ENCODE measurements at regions not wholly inside any gene's neighbourhood (a gene's known extent, or its start where the extent isn't known, plus 50 kb on each side); places are given as distances from the start of the nearest gene placed in this dataset.

GRCh38 chr3:72285502-72285901 is 500.6 kb upstream of the PROK2 start:
- TF ChIP-seq SIN3A (IDR thresholded peaks at IDR 0.05; ENCODE audit: borderline replicate concordance, insufficient read depth, low read depth, low read length) = no peak
- TF ChIP-seq CTCF (IDR thresholded peaks at IDR 0.05) = no peak
- TF ChIP-seq POLR2AphosphoS5 (IDR thresholded peaks at IDR 0.05; ENCODE audit: low read depth, low read length) = no peak
